Nucleus accumbens (tissue), 56 donors: ENCODE measurements at regions not wholly inside any gene's neighbourhood (a gene's known extent, or its start where the extent isn't known, plus 50 kb on each side); places are given as distances from the start of the nearest gene placed in this dataset.
A peak's percentile ranks its signal among the peaks of the same experiment; 100 is the strongest.
"Not testable (repeated sequence)": the region's sequence is repeated elsewhere in the genome, so short reads cannot be mapped to it uniquely, and the experiment has no call there.

ENCODE experiments used
- DNase-seq, 56 donors: peaks; one replicate each; lab custom pipeline; 2025; lab: John Stamatoyannopoulos, UW

GRCh38 chr5:57002959-57003485, 51.1 kb upstream of the MIER3 start:
- no peak for DNase-seq

DNA sequence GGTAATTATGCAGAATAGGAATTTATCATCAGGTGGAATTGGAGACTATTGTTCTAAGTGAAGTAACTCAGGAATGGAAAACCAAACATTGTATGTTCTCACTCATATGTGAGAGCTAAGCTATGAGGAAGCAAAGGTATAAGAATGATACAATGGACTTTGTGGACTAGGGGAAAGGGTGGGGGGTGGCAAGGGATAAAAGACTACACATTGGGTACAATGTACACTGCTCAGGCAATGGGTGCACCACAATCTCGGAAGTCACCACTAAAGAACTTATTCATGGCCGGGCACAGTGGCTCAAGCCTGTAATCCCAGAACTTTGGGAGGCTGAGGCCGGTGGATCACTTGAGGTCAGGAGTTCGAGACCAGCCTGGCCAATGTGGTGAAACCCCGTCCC, 51.6 kb upstream of the MIER3 start:
- not testable (repeated sequence) for DNase-seq

DNA sequence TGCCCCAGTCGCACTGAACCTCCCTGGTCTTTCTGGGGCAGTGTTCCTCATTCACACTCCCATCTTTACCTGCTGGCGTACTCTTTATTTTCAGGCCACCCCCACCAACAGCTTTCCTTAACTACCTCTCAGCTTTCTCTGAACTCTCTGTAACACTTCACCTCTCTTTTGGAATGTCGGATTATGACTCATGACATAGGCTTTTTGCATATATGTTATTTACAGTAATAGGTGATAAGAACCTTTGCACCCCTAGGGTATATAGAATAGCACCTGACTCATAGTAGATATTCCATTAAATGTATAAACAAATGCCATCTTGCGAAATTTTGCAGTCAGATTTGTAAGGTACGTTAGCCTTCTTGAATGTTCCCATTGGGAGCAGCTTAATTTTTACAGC, 52.9 kb upstream of the MIER3 start:
- DNase-seq, result no peak

DNA sequence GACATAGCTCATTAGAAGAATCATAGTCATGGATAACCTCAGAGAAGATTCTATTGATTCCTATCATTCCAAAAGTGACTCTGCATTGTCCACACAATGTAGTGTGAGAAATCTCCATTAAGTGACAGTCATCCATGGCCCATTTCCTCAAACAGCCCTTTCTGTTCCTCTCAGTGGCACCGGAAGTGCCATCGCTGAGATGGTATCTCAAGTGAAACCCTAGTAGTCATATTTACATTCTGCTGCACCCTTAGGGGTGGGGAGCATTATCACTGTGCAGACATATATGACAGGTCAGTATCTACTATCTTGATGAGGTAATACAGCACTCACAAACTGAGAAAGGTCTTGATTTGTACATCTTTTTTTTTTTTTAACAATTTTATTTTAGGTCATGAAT, 55.4 kb upstream of the MIER3 start:
- no peak for DNase-seq

DNA sequence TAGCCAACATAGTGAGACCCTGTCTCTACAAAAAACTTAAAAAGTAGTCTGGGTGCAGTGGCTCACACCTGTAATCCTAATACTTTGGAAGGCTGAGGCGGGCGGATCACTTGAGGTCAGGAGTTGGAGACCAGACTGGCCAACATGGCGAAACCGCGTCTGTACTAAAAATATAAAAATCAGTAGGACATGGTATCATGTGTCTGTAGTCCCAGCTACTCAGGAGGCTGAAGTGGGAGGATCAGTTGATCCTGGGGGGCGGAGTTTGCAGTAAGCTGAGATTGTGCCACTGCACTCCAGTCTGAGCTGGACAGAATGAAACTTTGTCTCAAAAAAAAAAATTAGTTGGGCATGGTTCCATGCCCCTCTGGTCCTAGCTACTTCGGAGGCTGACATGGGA, 57.9 kb upstream of the MIER3 start:
- DNase-seq, result no peak

- no peak for DNase-seq
Observed at GRCh38 chr5:57010786-57011185, 58.9 kb upstream of the MIER3 start.

DNA sequence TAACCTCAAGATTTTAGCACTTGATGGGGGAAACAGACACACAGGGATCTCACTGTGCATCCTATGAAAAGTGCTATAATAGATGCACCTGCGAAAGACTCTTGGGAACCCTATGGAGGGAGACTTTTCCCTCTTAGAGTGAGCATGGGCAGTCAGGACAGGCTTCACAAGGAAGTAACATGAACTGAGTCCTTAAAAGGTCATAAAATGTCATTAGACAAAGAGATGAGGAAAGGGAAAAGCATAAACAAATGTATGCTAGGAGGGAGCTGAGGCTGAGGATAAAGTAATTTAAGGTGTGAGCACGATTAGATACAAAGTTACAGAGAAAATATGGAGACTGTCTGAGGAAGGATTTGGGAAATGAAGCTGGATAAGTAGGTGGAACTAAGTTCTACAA, 60.6 kb upstream of the MIER3 start:
- DNase-seq, result no peak

GRCh38 chr5:57025961-57026360, 74.0 kb upstream of the MIER3 start:
- no peak for DNase-seq

GRCh38 chr5:57028161-57028560, 76.2 kb upstream of the MIER3 start:
- DNase-seq, result no peak

- no peak for DNase-seq
Observed at GRCh38 chr5:57032151-57032551, 80.2 kb upstream of the MIER3 start.

- DNase-seq, result no peak
Observed at GRCh38 chr5:57033103-57033502, 81.2 kb upstream of the MIER3 start.

DNA sequence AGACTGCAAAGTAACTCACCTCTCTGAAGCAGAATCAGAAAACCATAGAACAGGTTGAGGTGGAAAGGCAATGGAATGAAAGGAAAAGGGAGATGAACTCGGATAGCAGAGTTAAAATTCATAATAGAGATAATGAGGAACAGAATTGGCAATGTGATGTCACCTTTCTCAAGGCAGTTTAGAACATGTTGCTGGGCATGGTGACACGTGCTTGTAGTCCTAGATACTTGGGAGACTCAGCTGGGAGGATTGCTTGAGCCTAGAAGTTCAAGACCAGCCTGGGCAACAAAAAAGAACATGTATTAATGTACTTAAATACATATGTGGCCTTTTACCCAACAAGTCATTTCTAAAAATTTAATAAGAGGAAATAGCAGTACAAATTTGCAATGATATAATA, 81.6 kb upstream of the MIER3 start:
- DNase-seq, result no peak

GRCh38 chr5:57034201-57034916, 82.4 kb upstream of the MIER3 start:
- no peak for DNase-seq

GRCh38 chr5:57035955-57036354, 84.0 kb upstream of the MIER3 start:
- no peak for DNase-seq

- DNase-seq, result no peak
Observed at GRCh38 chr5:57036761-57037160, 84.8 kb upstream of the MIER3 start.

GRCh38 chr5:57037355-57037754, 85.4 kb upstream of the MIER3 start:
- DNase-seq, result peak in 25 of 56 donors; percentile 1 to 72 (median 12)

DNA sequence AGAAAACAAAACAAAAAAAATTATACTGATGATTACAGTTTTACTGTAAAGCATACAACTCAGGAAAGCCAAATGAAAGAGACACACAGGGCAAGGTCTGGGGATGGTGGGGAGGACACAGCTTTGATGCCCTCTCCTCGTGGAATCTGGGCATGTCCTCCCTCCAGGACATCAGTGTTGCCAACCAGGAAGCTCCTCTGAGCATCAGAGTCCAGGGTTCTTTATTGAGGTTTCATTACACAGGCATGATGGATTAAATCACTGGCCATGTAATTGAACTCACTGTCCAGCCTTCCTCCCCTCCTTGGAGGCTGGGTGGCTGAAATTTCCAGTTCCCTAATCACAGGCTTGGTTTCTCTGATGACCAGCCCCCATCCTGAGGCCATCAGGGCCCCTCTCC, 89.6 kb upstream of the MIER3 start:
- no peak for DNase-seq

DNA sequence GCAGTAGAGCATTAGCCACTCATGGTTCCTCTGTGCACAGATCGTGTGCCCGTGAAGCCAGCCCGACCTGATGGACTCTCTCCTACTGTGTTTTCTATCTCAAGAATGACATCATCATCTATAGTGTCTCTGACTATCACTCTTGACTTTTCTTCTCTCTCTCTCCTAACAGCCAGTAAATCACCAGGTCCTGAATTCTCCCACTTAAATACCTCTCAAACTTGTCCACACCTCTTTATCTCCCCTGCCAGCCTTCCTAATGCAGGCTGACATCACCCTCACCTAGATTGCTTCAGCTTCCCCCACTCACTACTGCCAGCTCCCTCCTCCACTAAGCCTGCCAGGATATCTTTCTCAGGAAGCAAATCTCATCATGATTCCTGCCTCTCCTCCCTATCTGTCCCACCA, 90.6 kb upstream of the MIER3 start:
- no peak for DNase-seq

- no peak for DNase-seq
Observed at GRCh38 chr5:57054135-57054534, 102.2 kb upstream of the MIER3 start.

- DNase-seq, result no peak
Observed at GRCh38 chr5:57054671-57055070, 102.7 kb upstream of the MIER3 start.

DNA sequence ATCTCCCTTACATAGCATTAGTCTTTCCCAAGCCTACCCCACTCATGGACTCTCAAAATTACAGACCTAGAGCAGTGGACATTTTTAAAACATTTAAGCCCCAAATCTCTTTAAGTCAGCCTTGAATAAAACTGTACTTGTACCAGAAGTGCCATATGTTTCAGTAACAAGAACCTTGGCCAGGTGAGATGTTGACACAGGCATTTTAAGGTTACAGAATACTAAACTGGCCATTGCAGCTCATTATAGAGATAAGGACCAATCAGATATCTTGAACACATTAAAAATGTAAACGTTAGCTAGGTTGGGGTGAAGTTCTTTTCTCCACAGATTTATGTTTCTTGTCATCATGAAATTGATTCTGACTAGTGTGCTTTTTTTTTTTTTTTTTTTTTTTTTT, 103.8 kb upstream of the MIER3 start:
- no peak for DNase-seq

- DNase-seq, result no peak
Observed at GRCh38 chr5:57063773-57064172, 110.1 kb upstream of the GPBP1 start.
